ENCODE measurements at regions not wholly inside any gene's neighbourhood (a gene's known extent, or its start where the extent isn't known, plus 50 kb on each side); places are given as distances from the start of the nearest gene placed in this dataset.
"Not testable (repeated sequence)": the region's sequence is repeated elsewhere in the genome, so short reads cannot be mapped to it uniquely, and the experiment has no call there.

GRCh38 chr7:115634633-115635032 lies 395.9 kb downstream of the TFEC start:
- no peak overlapping the region for H3K4me3 ChIP-seq (ENCODE audit: insufficient read depth, low read depth, low read length)
- H3K4me1 ChIP-seq (ENCODE audit: control insufficient read depth, insufficient read depth, low read length) = no peaks in the 10 kb centered on the region
- H3K27me3 ChIP-seq (ENCODE audit: control insufficient read depth, insufficient read depth, low read length, poor library complexity, severe bottlenecking) = no peaks in the 10 kb centered on the region
- 84 to 96% methylated on average over 4 of the region's 4 CpGs for whole genome bisulfite sequencing, 2 experiments
- H3K27ac ChIP-seq (ENCODE audit: insufficient read depth, low read depth, low read length, poor library complexity, severe bottlenecking) = no peak overlapping the region
- no peaks in the 10 kb centered on the region for H3K9me3 ChIP-seq (ENCODE audit: control insufficient read depth, low read length)
- no peaks in the 10 kb centered on the region for H3K36me3 ChIP-seq (ENCODE audit: control insufficient read depth, insufficient read depth, low read length)

DNA sequence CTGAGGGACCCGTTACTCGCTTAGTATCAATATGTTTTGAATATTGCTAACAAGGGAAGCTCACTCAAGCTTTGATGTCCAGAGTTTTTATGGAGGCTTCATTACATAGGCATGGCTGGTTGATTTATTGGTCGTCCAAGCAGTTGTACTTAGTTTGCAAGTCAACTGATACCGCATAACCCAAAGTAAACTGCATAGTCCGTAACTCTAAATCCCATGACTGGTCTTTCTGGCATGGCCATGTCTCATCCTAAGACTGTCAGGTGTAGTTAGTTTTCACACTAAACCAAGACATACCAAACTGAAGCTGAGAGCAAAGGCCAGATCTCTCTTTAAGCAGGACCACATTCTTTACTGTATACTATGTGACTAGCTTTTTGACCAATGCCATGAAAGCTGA lies 397.9 kb downstream of the TFEC start:
- H3K9me3 ChIP-seq (ENCODE audit: control insufficient read depth, low read length) = no peaks in the 10 kb centered on the region
- H3K4me1 ChIP-seq (ENCODE audit: control insufficient read depth, insufficient read depth, low read length) = no peaks in the 10 kb centered on the region
- H3K27me3 ChIP-seq (ENCODE audit: control insufficient read depth, insufficient read depth, low read length, poor library complexity, severe bottlenecking) = no peaks in the 10 kb centered on the region
- 96% methylated on average over 5 of the region's 5 CpGs for WGBS, 2 experiments
- no peaks in the 10 kb centered on the region for H3K36me3 ChIP-seq (ENCODE audit: control insufficient read depth, insufficient read depth, low read length)
- no peak overlapping the region for H3K27ac ChIP-seq (ENCODE audit: insufficient read depth, low read depth, low read length, poor library complexity, severe bottlenecking)
- no peak overlapping the region for H3K4me3 ChIP-seq (ENCODE audit: insufficient read depth, low read depth, low read length)

DNA sequence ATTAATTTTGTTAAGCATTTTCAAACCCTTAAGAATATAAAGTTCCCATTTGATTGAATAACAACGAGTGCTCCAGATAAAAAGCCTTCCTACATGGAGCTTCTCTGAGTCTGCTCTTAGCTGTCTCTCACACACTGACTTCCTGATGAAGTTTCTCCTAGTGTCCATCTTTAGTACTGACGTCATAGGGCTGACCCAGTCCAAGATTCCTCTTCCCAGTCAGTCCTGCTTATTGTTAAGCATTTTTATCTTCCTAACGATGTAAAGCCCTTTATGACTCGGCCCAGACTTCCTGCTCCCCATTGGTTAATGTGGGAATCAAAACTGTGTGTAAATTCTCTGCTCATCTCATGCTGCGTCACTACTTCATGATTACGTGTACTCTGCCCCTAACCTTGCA lies 398.8 kb downstream of the TFEC start:
- no peak overlapping the region for H3K27ac ChIP-seq (ENCODE audit: insufficient read depth, low read depth, low read length, poor library complexity, severe bottlenecking)
- no peaks in the 10 kb centered on the region for H3K36me3 ChIP-seq (ENCODE audit: control insufficient read depth, insufficient read depth, low read length)
- no peaks in the 10 kb centered on the region for H3K27me3 ChIP-seq (ENCODE audit: control insufficient read depth, insufficient read depth, low read length, poor library complexity, severe bottlenecking)
- no peaks in the 10 kb centered on the region for H3K9me3 ChIP-seq (ENCODE audit: control insufficient read depth, low read length)
- no peak overlapping the region for H3K4me3 ChIP-seq (ENCODE audit: insufficient read depth, low read depth, low read length)
- H3K4me1 ChIP-seq (ENCODE audit: control insufficient read depth, insufficient read depth, low read length) = no peaks in the 10 kb centered on the region
- WGBS, 2 experiments = 89 to 93% methylated on average over 6 of the region's 6 CpGs

- Histone ChIP-seq H3K4me1 (ENCODE audit: control insufficient read depth, insufficient read depth, low read length) (no peaks in the 10 kb centered on the region), H3K4me3 (ENCODE audit: insufficient read depth, low read depth, low read length) (no peak overlapping the region), H3K36me3 (ENCODE audit: control insufficient read depth, insufficient read depth, low read length) (no peaks in the 10 kb centered on the region), H3K27ac (ENCODE audit: insufficient read depth, low read depth, low read length, poor library complexity, severe bottlenecking) (no peak overlapping the region), H3K9me3 (ENCODE audit: control insufficient read depth, low read length) (no peaks in the 10 kb centered on the region), H3K27me3 (ENCODE audit: control insufficient read depth, insufficient read depth, low read length, poor library complexity, severe bottlenecking) (no peaks in the 10 kb centered on the region)
- WGBS, 2 experiments = 93 to 95% methylated on average over 4 of the region's 4 CpGs
Measured at GRCh38 chr7:115630049-115630448, 400.5 kb downstream of the TFEC start.

DNA sequence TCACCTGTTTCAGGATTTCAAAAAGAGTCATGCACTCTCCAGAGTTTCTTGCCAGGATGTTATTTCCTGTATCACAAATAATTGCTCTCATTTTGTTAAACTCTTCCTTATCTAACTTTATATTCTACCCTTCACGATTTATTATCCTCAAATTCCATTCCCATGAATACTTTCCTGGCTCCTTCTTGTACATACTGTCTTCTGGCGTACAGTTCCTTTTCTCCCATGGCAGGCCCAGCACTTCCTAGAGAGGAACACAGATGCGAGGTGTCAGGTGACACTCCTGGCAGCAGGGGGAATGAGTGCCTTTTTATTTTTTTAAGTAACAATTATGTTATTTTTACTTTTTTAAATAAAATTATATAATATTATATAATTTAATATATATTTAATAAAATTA lies 411.9 kb downstream of the TFEC start:
- no peaks in the 10 kb centered on the region for H3K36me3 ChIP-seq (ENCODE audit: control insufficient read depth, insufficient read depth, low read length)
- no peaks in the 10 kb centered on the region for H3K9me3 ChIP-seq (ENCODE audit: control insufficient read depth, low read length)
- H3K4me1 ChIP-seq (ENCODE audit: control insufficient read depth, insufficient read depth, low read length) = no peaks in the 10 kb centered on the region
- WGBS, 2 experiments = 87 to 95% methylated on average over 2 of the region's 3 CpGs
- H3K27me3 ChIP-seq (ENCODE audit: control insufficient read depth, insufficient read depth, low read length, poor library complexity, severe bottlenecking) = no peaks in the 10 kb centered on the region
- H3K27ac ChIP-seq (ENCODE audit: insufficient read depth, low read depth, low read length, poor library complexity, severe bottlenecking) = no peak overlapping the region
- H3K4me3 ChIP-seq (ENCODE audit: insufficient read depth, low read depth, low read length) = no peak overlapping the region

- 92 to 96% methylated on average over 4 of the region's 4 CpGs for WGBS, 2 experiments
- Histone ChIP-seq H3K4me3 (ENCODE audit: insufficient read depth, low read depth, low read length) (no peak overlapping the region), H3K27ac (ENCODE audit: insufficient read depth, low read depth, low read length, poor library complexity, severe bottlenecking) (no peak overlapping the region), H3K9me3 (ENCODE audit: control insufficient read depth, low read length) (no peaks in the 10 kb centered on the region), H3K27me3 (ENCODE audit: control insufficient read depth, insufficient read depth, low read length, poor library complexity, severe bottlenecking) (no peaks in the 10 kb centered on the region), H3K36me3 (ENCODE audit: control insufficient read depth, insufficient read depth, low read length) (no peaks in the 10 kb centered on the region), H3K4me1 (ENCODE audit: control insufficient read depth, insufficient read depth, low read length) (no peaks in the 10 kb centered on the region)
Measured at GRCh38 chr7:115613836-115614235, 416.7 kb downstream of the TFEC start.

DNA sequence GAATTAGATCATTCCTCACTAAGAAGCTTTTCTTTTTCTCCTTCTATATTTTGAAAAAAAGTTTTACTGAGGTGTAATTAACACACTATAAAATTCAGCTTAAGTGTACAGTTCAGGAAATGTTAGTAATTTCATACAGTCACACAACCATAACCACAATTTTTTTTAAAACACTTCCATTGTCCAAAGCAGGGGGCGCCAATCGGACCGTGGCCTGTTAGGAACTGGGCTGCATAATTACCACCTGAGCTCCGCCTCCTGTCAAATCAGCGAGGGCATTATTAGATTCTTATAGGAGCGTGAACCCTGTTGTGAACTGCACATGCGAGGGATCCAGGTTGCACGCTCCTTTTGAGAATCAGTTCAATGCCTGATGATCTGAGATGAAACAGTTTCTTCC lies 427.1 kb downstream of the TFEC start:
- Histone ChIP-seq H3K9me3 (ENCODE audit: control insufficient read depth, low read length) (no peaks in the 10 kb centered on the region), H3K4me1 (ENCODE audit: control insufficient read depth, insufficient read depth, low read length) (no peaks in the 10 kb centered on the region), H3K27me3 (ENCODE audit: control insufficient read depth, insufficient read depth, low read length, poor library complexity, severe bottlenecking) (no peaks in the 10 kb centered on the region), H3K4me3 (ENCODE audit: insufficient read depth, low read depth, low read length) (no peak overlapping the region), H3K27ac (ENCODE audit: insufficient read depth, low read depth, low read length, poor library complexity, severe bottlenecking) (no peak overlapping the region), H3K36me3 (ENCODE audit: control insufficient read depth, insufficient read depth, low read length) (no peaks in the 10 kb centered on the region)
- WGBS, 2 experiments = 92 to 93% methylated on average over 8 of the region's 8 CpGs

DNA sequence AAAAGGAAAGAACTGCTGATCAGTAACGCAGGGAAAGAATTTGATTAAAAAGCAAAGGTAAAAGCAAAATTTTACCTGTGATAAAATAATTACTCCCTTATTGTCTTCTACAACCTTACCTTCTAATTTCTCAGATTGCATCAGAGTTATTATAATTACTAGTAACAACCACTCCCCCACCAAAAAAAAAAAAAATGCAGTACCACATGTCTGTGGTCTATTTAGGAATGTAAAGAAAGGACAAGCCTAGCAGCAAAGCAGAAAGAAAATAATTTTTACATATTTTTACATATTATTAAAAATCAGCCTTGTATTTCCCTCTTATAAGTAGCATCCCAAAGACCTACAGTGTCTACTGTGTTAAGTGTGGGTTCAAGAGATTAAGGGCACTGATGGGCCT lies 430.4 kb downstream of the TFEC start:
- Histone ChIP-seq H3K27ac (ENCODE audit: insufficient read depth, low read depth, low read length, poor library complexity, severe bottlenecking) (no peak overlapping the region), H3K27me3 (ENCODE audit: control insufficient read depth, insufficient read depth, low read length, poor library complexity, severe bottlenecking) (no peaks in the 10 kb centered on the region), H3K36me3 (ENCODE audit: control insufficient read depth, insufficient read depth, low read length) (no peaks in the 10 kb centered on the region), H3K9me3 (ENCODE audit: control insufficient read depth, low read length) (no peaks in the 10 kb centered on the region), H3K4me1 (ENCODE audit: control insufficient read depth, insufficient read depth, low read length) (no peaks in the 10 kb centered on the region), H3K4me3 (ENCODE audit: insufficient read depth, low read depth, low read length) (no peak overlapping the region)
- WGBS, 2 experiments = 100% methylated on average over 1 of the region's 1 CpG; no CpG with 5 or more reads in 1 of the 2 experiments

DNA sequence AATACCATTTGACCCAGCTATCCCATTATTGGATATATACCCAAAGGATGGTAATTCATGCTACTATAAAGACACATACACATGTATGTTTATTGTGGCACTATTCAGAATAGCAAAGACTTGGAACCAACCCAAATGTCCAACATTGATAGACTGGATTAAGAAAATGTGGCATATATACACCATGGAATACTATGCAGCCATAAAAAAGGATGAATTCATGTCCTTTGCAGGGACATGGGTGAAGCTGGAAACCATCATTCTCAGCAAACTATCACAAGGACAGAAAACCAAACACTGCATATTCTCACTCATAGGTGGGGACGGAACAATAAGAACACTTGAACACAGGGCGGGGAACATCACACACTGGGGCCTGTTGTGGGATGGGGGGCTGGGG lies 431.4 kb downstream of the TFEC start:
- not testable (repeated sequence) for H3K36me3 ChIP-seq (ENCODE audit: control insufficient read depth, insufficient read depth, low read length); H3K4me1 ChIP-seq (ENCODE audit: control insufficient read depth, insufficient read depth, low read length); H3K27ac ChIP-seq (ENCODE audit: insufficient read depth, low read depth, low read length, poor library complexity, severe bottlenecking); H3K9me3 ChIP-seq (ENCODE audit: control insufficient read depth, low read length); H3K4me3 ChIP-seq (ENCODE audit: insufficient read depth, low read depth, low read length); H3K27me3 ChIP-seq (ENCODE audit: control insufficient read depth, insufficient read depth, low read length, poor library complexity, severe bottlenecking)
- 96 to 100% methylated on average over 2 of the region's 2 CpGs for WGBS, 2 experiments

- H3K4me3 ChIP-seq (ENCODE audit: insufficient read depth, low read depth, low read length); H3K9me3 ChIP-seq (ENCODE audit: control insufficient read depth, low read length); H3K27ac ChIP-seq (ENCODE audit: insufficient read depth, low read depth, low read length, poor library complexity, severe bottlenecking); H3K36me3 ChIP-seq (ENCODE audit: control insufficient read depth, insufficient read depth, low read length); H3K27me3 ChIP-seq (ENCODE audit: control insufficient read depth, insufficient read depth, low read length, poor library complexity, severe bottlenecking); H3K4me1 ChIP-seq (ENCODE audit: control insufficient read depth, insufficient read depth, low read length): not testable (repeated sequence)
- 95% methylated on average over 2 of the region's 2 CpGs; no CpG with 5 or more reads in 1 of the 2 experiments for WGBS, 2 experiments
Measured at GRCh38 chr7:115597220-115597619, 433.3 kb downstream of the TFEC start.

GRCh38 chr7:115593111-115593510 lies 437.5 kb downstream of the TFEC start:
- Histone ChIP-seq H3K4me1 (ENCODE audit: control insufficient read depth, insufficient read depth, low read length) (no peaks in the 10 kb centered on the region), H3K27ac (ENCODE audit: insufficient read depth, low read depth, low read length, poor library complexity, severe bottlenecking) (no peak overlapping the region), H3K9me3 (ENCODE audit: control insufficient read depth, low read length) (no peaks in the 10 kb centered on the region), H3K27me3 (ENCODE audit: control insufficient read depth, insufficient read depth, low read length, poor library complexity, severe bottlenecking) (no peaks in the 10 kb centered on the region), H3K4me3 (ENCODE audit: insufficient read depth, low read depth, low read length) (no peak overlapping the region), H3K36me3 (ENCODE audit: control insufficient read depth, insufficient read depth, low read length) (no peaks in the 10 kb centered on the region)
- WGBS, 2 experiments = 87 to 89% methylated on average over 1 to 2 of the region's 2 CpGs

Data from ectodermal cell (in vitro differentiated cells).